Jurkat, Clone E6-1 (cell line): ENCODE measurements at regions not wholly inside any gene's neighbourhood (a gene's known extent, or its start where the extent isn't known, plus 50 kb on each side); places are given as distances from the start of the nearest gene placed in this dataset.
"Not testable (repeated sequence)": the region's sequence is repeated elsewhere in the genome, so short reads cannot be mapped to it uniquely, and the experiment has no call there.

Experiments used
- DNase-seq: peaks from one replicate; pipeline ENCODE4 v3.0.0-alpha.2; 2011; ENCODE audit warnings: low read depth, low spot score
- H3K4me3 ChIP-seq: 2 replicates; pipeline ENCODE4 v1.5.1; 2011; ENCODE audit warnings: mild to moderate bottlenecking, low read length, control low read depth, moderate library complexity

DNA sequence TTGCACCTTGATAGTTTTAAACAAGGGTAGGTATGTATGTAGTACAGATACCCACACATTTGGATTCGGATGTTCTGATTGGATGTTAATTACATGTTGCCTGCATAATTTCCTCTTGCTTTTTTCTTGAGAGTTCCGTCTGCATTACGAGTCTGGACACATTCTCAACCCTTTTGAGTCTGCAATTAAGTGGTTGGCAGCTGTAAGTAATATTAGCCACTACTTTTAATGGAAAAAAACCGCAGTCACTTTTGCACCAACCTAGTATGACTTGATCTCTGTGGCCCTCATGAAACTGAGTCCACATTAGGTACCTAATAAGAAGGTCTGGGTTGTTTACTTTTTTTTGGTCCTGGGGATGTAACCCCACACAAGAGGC, 217.3 kb downstream of the VAPA start:
- H3K4me3 ChIP-seq, result no peak overlapping the region

DNA sequence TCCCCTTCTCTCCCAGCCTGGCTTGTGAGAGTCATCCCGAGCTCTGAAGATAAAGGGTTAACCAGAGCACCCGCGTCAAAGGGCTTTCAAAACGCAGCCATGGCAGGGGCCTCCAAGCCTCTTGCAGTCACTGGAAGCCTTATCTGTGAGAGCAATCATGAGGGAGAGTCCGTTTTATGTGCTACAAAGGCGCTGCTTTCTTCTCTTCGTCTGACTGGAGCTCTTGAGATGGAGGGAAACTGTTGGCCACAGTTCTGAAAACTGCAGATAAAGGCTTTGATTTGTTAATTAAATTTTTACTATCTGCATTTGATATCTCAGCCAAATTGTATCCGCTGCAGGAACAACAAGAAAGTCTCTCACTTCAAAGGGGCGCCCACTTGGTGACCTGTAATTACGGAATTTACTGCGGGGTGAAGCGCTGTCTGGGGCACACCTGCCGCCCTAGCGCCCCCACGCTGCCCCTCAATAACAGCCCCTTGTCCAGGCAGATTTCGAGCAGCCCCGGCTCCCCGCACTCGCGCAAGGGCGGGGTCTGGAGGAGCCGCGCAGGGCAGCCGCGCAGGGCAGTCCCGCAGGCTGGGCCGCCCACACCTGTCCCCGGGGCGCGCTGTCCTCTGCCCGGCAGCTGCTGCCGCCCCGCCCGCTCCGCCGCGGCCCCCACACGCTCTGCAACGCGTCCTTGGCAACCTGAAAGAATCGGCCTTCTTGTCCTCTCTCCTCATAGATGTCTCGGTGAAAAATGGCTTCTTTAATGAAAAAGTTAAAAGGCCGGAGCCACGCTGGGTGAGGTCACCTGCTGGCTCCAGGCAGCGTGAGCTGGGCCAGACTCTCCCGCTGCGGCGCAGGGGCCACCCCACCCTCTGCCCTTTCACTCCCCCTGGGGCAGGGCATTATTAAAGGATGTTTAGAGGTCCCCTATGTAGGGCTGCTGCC, 217.9 kb downstream of the VAPA start:
- DNase-seq, result peak; percentile 36
- no peak overlapping the region for H3K4me3 ChIP-seq

More for the DNA sequence above, 217.3 kb downstream of the VAPA start:
- no peak for DNase-seq

DNA sequence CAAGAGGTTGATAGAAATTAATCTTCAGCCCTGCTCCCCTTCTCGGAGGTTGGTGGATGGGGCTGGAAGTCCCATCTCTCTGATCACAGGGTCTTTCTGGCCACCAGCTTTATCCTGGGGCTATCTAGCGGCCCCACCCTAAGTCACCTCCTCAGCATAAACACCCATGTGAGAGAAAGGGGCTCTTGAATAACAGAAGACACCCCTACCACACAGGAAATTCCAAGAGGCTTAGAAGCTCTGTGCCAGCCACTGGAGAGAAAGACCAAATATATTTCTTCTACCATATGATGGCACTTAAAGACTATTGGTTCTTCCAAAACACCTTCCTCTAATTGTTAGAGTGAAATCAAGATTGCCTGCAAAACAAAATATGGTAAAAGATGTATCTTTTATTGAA, 219.7 kb downstream of the VAPA start:
- H3K4me3 ChIP-seq, result no peak overlapping the region
- DNase-seq, result no peak

DNA sequence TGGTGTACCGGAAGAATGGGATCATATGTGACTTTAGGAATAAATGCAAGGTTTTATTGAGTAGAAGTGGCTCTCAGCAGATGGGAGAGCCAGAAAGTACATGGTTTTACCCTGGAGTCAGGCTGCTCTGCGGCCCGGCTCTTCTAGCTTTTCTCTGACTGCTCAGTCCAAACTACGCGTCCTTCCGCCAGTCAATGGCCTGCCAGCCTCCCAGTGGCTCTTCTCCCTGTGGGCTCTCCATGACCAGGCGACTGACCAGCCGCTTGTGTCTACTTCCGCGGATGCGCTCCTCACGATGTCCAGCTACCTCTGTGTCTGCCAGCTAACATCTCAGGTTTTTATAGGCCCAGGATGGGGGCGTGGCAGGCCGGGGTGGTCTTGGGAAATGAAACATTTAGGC, 220.4 kb downstream of the VAPA start:
- no peak for DNase-seq
- H3K4me3 ChIP-seq, result no peak overlapping the region

DNA sequence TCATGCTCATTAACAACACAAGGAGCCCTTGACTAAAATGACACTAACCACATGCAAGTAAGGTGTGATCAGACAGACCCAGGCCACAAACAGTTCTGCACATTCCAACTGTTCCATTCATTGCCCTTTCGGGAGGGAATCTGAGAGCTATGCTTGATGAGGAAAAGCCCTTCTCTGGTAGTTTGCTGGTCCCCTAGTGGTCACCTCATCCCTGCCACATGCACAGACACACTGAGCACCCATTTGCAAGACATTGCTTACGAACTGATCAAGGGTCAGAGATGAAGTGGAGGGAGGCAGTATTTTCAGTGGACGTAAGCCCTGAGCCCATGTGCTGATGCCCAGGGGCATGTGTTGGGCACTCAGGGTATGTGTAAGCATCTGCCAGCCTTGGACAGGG, 220.9 kb downstream of the VAPA start:
- not testable (repeated sequence) for DNase-seq

DNA sequence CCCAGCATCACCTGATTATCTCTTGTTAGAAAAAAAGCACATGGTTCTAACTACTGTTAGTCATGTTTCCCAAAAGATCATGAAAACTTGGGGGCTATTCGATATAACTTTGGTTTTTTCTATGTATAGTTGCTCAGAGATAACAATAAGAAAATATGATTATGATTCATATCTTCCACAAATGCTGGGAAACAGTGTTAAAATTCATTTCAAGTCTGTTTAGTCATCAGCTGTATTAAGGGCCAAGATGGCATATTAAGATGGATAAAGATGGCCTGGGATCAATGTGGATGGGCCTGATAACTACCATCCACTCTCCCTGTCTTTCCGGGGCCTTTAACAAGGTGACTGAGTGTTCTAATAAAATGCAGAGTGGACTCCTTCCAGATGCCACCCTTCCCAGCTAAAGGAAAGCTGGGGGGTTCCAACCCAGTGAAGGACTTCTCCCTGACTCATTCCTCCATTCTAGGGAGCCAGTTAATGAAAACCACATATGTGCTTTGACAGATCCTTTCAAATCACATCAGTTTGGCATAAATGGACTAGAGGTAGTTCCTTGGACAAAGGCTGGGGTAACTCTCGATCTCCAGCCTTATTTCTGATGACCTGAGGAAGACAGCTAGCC, 221.6 kb downstream of the VAPA start:
- no peak for DNase-seq
- no peak overlapping the region for H3K4me3 ChIP-seq

More for the DNA sequence above, 220.9 kb downstream of the VAPA start:
- H3K4me3 ChIP-seq, result not testable (repeated sequence)

DNA sequence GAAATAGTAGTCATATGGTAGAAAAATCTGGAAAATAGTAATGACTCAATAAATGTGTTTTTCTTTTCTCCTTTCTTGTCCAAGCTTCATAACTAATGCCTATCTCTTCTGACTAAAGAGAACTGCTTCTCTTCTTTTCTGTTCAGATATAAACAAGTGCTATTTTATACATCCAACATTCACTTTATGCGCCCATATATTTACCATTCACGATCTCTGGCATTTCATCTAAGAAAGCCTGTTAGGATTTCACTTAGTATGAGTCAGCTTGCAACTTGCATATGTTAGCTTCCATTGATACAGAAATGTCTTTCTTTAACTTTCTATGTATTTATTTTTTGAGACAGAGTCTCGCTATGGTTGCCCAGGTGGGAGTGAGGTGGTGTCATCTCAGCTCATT, 224.9 kb downstream of the VAPA start:
- DNase-seq, result no peak
- no peak overlapping the region for H3K4me3 ChIP-seq

DNA sequence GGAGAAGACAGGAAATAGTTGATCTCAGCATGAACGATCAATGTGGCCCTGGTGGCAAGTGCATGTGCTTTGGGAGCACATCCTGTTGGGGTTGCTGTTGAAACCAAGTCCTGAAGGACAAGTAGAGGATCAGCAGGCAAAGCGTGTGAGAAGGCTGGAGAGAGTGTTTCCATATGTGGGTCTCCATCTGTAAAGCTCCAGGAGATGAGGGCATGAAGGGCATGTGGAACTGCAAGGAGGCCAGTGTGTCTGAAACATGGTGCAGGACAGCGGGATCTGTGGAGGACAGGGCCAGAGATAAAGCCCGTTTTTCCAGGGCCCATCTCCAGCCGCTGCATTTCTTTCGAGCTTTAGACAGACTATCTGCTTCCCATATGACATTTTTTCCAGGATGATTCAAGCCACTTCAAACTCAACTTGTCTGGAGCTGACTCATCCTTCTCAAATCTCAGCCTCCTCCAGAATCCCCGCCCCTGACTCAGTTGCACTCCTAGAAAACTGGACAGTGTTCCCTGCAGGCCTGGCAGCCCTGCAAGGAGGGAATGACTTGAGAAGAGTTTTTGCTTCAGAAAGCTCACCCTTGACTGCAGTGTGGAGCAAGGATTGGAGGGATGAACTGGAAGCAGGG, 226.1 kb downstream of the VAPA start:
- no peak overlapping the region for H3K4me3 ChIP-seq
- DNase-seq, result peak; percentile 28

DNA sequence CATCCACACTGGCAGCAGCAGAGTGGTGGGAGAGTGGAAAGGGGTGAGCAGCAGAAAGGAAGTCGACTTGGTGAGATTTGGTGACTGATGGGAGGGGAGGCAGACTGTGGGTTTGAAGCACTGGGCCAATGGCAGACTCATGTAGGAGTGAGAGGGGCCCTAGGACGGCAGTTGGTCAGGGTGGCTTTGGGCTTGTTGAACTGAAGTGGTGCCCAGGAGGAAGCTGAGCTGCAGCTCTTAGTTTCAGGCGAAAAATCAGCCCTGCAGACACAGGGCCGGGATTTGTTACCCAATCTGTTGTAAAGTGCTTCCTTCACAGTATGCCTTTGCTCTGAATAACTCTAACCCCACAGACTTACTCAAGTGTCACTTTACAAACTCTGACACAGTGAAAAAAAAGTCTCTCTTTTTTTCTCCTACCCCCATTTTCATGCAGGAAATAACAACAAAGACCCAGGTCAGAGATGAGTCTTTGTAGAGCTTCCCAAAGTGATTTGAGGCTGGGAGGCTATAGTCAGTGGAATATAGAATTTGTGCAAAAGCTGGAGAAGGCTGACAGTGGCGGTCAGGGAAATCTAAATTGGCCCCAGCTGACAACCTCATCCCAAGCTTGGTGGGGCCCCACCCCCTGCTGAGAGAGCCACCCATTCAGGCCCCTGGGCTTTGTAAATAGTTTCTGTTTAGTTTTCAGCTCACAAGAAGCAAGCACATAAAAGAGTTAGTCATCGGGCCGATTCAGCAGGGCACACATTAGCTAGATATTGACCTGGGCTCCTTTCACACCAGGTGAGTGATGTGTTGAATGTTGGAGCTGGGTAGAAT, 226.9 kb downstream of the VAPA start:
- H3K4me3 ChIP-seq, result no peak overlapping the region
- peak; percentile 45 for DNase-seq

DNA sequence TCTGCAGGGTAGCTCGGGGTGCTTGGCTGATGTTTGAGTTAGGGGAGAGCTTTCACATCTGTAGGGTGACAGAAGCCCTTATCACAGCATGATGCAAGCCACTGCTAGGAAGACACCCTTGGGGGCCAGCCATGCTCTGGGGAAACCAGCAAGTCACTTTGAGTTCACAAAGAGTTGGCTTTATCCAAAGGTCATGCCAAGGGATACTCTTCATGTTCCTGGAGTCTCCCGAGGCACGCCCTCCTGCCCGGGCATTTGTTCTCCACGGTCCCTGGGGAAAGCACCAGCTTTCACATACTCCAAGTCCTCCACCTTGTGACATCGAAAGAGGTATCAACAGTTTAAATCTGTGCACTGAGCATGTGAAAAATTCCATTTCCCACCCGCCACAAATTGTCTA, 227.7 kb downstream of the VAPA start:
- H3K4me3 ChIP-seq, result no peak overlapping the region
- no peak for DNase-seq

DNA sequence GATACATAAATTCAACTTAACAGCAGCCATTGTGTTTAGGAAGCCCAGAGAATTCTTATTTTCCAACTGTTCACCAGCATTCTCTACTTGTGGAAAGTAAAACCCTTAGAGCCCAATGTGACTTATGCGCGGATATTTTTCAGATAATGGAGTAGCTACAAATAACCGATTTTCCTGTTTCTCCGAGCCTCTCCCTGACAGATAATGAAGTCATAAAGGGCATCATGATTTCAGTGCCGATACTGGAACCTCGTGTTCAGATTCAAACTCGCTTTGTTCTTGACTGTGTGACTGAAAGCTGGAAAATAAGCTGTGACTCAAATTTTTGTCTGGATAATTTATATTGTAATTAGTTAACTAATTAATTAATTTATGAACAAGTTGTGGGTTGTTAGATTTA, 228.2 kb downstream of the VAPA start:
- no peak for DNase-seq
- H3K4me3 ChIP-seq, result no peak overlapping the region

DNA sequence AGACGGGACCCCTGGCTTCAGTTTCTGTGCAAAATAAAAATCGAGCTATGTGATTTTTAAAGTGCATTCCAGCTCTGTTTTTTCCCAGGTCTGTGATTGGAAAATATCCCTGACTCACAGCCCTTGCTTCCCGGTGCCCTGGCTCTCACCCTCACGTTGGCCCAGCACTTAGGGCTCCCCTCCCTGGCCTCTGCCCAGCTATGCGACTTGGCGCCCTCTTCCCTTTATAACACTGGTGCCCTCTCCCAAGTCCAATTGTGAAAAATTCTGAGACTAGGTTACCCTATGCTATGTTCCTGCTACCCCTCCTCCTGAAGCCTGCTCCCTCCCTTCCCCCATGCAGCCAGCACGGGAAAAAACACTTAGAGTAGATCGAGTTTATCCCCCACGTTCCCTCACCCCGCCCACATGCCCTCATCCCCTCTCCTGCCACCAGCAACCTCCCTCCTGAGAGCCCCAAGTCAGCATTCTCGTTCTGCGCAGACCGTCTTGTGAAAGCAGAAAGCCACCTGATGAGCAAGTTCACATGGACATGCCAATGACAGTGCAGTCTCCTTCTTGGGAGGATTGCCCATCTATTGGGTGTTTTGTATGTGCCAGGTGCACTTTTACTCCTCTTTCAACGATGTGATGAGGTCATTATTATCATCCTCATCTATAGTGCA, 228.8 kb downstream of the VAPA start:
- DNase-seq, result no peak

DNA sequence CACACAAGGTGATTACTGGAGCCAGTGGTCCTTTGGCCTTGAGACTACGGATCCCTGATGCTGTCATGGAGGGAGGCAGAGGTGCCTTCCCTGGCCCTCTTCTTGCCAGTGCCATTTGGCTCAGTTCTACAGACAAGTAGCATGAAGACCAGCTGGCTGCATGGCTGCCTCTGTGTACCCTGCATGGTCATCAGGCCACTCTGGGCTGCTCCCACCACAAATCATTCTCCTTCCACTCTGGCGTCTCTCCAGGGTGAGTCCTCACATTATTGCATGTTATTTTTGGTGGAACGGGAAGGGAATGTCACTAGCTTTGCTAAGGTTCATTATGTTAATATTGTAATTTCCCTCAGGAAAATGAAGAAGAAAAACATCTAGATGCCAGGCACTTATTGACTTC, 229.8 kb downstream of the VAPA start:
- no peak for DNase-seq
- H3K4me3 ChIP-seq, result no peak overlapping the region

More for the DNA sequence above, 228.8 kb downstream of the VAPA start:
- no peak overlapping the region for H3K4me3 ChIP-seq

DNA sequence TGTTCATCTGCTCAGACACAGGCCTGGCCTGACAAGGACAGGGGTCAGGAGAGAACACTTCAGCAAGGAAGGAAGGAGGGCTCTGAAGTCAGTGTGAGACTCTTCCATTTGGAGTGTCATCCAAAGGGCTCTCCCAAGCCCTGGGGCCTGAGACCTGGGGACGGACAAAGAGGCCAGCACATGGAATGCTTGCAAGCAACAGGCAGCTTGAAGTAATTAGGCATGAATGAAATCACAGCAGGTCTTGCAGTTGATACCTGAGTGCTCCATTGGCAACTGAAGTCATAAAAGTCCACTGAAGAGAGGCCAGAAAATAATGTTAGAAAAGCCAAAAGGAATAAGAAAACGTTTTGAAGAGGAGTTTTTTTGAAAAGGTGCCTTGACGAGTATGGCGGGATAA, 231.7 kb downstream of the VAPA start:
- no peak overlapping the region for H3K4me3 ChIP-seq
- DNase-seq, result no peak

DNA sequence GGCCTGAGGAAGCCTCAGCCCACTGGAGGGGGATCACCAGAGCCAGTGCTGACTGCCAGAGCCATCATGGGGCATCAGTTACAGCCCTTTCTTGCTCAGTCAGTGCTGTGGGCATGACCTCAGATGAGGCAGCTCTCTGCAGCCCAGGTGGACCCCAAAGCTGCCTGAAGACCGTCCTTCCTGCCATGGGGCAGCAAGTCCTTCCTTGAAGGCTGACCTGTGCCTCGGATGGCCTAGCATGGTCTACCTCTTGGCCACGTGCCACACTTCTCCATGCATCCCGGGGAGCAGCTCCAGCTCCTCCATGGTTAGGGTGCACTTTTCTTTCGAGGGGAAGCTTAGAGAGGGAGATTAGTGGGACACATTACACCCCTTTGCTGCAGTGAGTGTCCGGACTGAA, 233.4 kb downstream of the VAPA start:
- H3K4me3 ChIP-seq, result no peak overlapping the region
- DNase-seq, result no peak

DNA sequence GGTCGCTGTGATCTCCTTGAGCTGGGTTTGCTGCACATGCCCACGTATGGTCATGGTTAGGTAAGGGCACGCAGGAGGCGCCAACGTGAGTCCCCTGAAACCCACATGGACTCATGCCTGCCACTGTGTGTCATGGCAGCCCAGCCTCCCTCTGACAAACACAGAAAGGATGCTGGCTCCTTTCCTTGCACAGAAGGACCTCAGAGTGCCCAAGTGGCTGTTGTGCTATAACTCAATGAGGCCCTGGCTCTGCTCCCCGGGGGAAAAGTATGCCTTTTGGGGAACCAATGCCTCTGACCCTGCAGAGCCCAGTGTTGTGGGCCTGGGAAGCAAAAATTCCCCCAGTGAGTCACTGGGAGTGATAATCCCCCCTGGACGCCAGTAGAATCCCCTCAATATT, 233.9 kb downstream of the VAPA start:
- no peak for DNase-seq
- no peak overlapping the region for H3K4me3 ChIP-seq

DNA sequence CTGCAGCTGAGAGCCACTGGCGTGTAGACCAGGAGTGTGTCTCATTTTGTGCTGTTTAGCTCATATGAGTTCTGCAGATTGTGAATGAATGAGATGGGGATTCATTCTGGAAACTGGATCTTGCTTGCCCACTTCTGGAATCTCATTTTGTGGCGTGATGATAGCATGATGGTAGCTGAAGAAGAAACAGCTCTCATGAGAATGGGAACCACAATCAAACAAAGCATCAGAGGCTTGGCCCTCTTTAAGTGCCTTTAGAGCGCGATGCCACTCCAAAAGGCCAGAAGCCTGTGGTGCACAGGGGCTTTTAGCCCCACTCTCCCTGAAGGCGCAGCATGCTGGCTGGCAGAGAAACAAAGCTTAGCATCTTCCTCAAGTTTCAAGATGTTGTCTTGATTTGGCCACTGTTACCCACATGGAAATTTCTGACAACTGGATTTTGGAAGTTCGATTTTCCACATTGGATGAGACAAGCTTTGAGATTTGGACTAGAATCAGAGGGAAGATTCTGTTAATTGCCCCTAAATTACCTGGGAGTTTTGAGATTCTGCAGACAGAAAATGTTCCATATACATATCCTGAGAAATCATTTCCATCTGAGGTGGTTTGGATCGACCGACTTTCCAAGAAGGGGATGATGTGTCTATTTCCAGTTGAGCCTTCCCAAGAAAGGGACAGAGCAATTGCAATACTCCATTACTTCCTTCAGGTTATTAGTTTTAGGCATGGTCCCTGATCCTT, 234.5 kb downstream of the VAPA start:
- no peak for DNase-seq
- no peak overlapping the region for H3K4me3 ChIP-seq
